Mesenchymal stem cell (in vitro differentiated cells and primary cell): ENCODE measurements at regions not wholly inside any gene's neighbourhood (a gene's known extent, or its start where the extent isn't known, plus 50 kb on each side); places are given as distances from the start of the nearest gene placed in this dataset.
A peak's percentile ranks its signal among the peaks of the same experiment; 100 is the strongest.

Experiments
- DNase-seq: peaks from one replicate; pipeline ENCODE4 v3.0.0-alpha.2; 2013
- H2AFZ ChIP-seq: one replicate; pipeline ENCODE4 v1.6.1; 2013; ENCODE audit warnings: low read depth, mild to moderate bottlenecking, control low read depth, inconsistent platforms, low read length, moderate library complexity
- H2AK5ac ChIP-seq: 2 replicates; pipeline ENCODE4 v1.6.1; 2013; ENCODE audit warnings: low read length, moderate library complexity, mild to moderate bottlenecking, inconsistent platforms; ENCODE audit not compliant: severe bottlenecking
- H2BK120ac ChIP-seq: one replicate; pipeline ENCODE4 v1.6.1; 2013; ENCODE audit warnings: low read depth, mild to moderate bottlenecking, inconsistent platforms, low read length, moderate library complexity
- H2BK12ac ChIP-seq, 2 experiments: one replicate each; pipeline ENCODE4 v1.6.1; 2013; ENCODE audit warnings: inconsistent platforms in 2 of 2, low read length in 2 of 2, mild to moderate bottlenecking in 2 of 2, moderate library complexity in 2 of 2, control low read depth in 1 of 2
- H2BK15ac ChIP-seq: one replicate; pipeline ENCODE4 v1.6.1; 2013; ENCODE audit warnings: mild to moderate bottlenecking, low read depth, inconsistent platforms; ENCODE audit not compliant: poor library complexity, severe bottlenecking
- H2BK5ac ChIP-seq: 2 replicates; pipeline ENCODE4 v1.6.1; 2013; ENCODE audit warnings: low read depth, mild to moderate bottlenecking, low read length, control low read depth, inconsistent platforms; ENCODE audit not compliant: poor library complexity, severe bottlenecking
- H3K14ac ChIP-seq, 2 experiments: one replicate each; pipeline ENCODE4 v1.6.1; 2013; ENCODE audit warnings: inconsistent platforms in 2 of 2, low read length in 2 of 2, control low read depth in 1 of 2, mild to moderate bottlenecking in 1 of 2, moderate library complexity in 1 of 2
- H3K18ac ChIP-seq, 2 experiments: one replicate each; pipeline ENCODE4 v1.6.1; 2013; ENCODE audit warnings: inconsistent platforms in 2 of 2, low read length in 2 of 2, control low read depth in 1 of 2, low read depth in 1 of 2, mild to moderate bottlenecking in 1 of 2
- H3K23ac ChIP-seq, 2 experiments: one replicate each; pipeline ENCODE4 v1.6.1; 2013; ENCODE audit warnings: inconsistent platforms in 2 of 2, low read length in 2 of 2, mild to moderate bottlenecking in 2 of 2, moderate library complexity in 2 of 2, control low read depth in 1 of 2
- H3K27ac ChIP-seq: 2 replicates; pipeline ENCODE4 v1.5.1; 2013; ENCODE audit warnings: mild to moderate bottlenecking, moderate library complexity, low read length, control low read depth, inconsistent platforms; ENCODE audit not compliant: poor library complexity, severe bottlenecking
- H3K27me3 ChIP-seq, 2 experiments: 2 replicates each; pipeline versions ENCODE4 v1.6.1 to v1.7.0; 2013; ENCODE audit warnings: low read length in 2 of 2, mild to moderate bottlenecking in 2 of 2, moderate library complexity in 2 of 2, control low read depth in 1 of 2, inconsistent platforms in 1 of 2; ENCODE audit not compliant: control insufficient read depth in 1 of 2, insufficient read depth in 1 of 2
- H3K36me3 ChIP-seq, 2 experiments: 2 replicates each; pipeline versions ENCODE4 v1.6.1 to v1.7.0; 2013; ENCODE audit warnings: low read length in 2 of 2, control low read depth in 1 of 2, inconsistent platforms in 1 of 2, low read depth in 1 of 2, mild to moderate bottlenecking in 1 of 2; ENCODE audit not compliant: insufficient read depth in 2 of 2, control insufficient read depth in 1 of 2
- H3K4ac ChIP-seq, 2 experiments: one replicate each; pipeline ENCODE4 v1.6.1; 2013; ENCODE audit warnings: inconsistent platforms in 2 of 2, low read length in 2 of 2, mild to moderate bottlenecking in 2 of 2, moderate library complexity in 2 of 2, control low read depth in 1 of 2, low read depth in 1 of 2
- H3K4me1 ChIP-seq: 2 replicates; pipeline ENCODE4 v1.6.1; 2013; ENCODE audit warnings: low read depth, low read length, control low read depth; ENCODE audit not compliant: control insufficient read depth, insufficient read depth
- H3K4me2 ChIP-seq: 2 replicates; pipeline ENCODE4 v1.6.1; 2013; ENCODE audit warnings: low read length, mild to moderate bottlenecking, inconsistent platforms; ENCODE audit not compliant: poor library complexity, severe bottlenecking
- H3K4me3 ChIP-seq, 2 experiments: 2 replicates each; pipeline versions ENCODE4 v1.5.1 to v1.7.0; 2013; ENCODE audit warnings: low read length in 2 of 2, mild to moderate bottlenecking in 2 of 2, control low read depth in 1 of 2, low read depth in 1 of 2; ENCODE audit not compliant: insufficient read depth in 1 of 2
- H3K79me1 ChIP-seq: replicated peaks from 2 replicates; pipeline ENCODE4 v1.6.1; 2013; ENCODE audit warnings: mild to moderate bottlenecking, control low read depth, low read length, inconsistent platforms; ENCODE audit not compliant: poor library complexity, severe bottlenecking
- H3K9ac ChIP-seq: 2 replicates; pipeline ENCODE4 v1.7.0; 2013; ENCODE audit warnings: mild to moderate bottlenecking, low read length, moderate library complexity
- H3K9me3 ChIP-seq: 2 replicates; pipeline ENCODE4 v1.7.0; 2013; ENCODE audit warnings: mild to moderate bottlenecking, low read length; ENCODE audit not compliant: control insufficient read depth
- H4K8ac ChIP-seq: one replicate; pipeline ENCODE4 v1.6.1; 2013; ENCODE audit warnings: inconsistent platforms, mild to moderate bottlenecking, low read length, moderate library complexity
- H4K91ac ChIP-seq: one replicate; pipeline ENCODE4 v1.6.1; 2013; ENCODE audit warnings: mild to moderate bottlenecking, low read length, inconsistent platforms
- WGBS: methylation state at CpG from one replicate; pipeline ENCODE4 v1.1.7; 2013; ENCODE audit warnings: mixed read lengths; 5-methylcytosine and 5-hydroxymethylcytosine counted together

DNA sequence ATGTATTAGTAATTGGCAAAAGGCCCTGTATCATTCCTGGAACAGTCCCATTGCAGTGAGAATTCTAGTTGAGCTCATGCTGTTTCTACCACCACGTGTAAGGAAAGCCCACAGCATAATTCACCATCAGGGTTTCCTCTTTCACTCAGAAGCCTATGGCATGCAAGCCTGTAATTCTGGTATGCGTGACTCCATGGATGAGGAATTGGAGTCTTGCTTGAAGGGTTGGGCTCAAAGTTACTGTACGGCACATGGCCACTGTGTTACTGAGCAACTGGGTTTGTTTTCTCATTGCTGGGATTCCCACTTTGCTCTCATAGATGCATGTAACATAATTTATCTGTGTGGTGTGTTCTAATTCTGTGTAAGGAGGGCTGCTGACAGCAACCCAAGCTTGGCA is 132.3 kb upstream of the NR3C2 start:
- Histone ChIP-seq H3K79me1 (no peaks in the 10 kb centered on the region), H3K27me3 (no peaks in the 10 kb centered on the region), H4K91ac (no peak overlapping the region), H3K4ac (no peak overlapping the region), H4K8ac (no peak overlapping the region), H2AK5ac (no peak overlapping the region), H3K4me2 (no peak overlapping the region), H3K9me3 (peaks cover 4% of the 10 kb centered on the region), H2BK12ac (no peak overlapping the region), H2AFZ (no peak overlapping the region), H3K4me1 (peaks cover 2% of the 10 kb centered on the region), H2BK5ac (no peak overlapping the region), H3K27ac (peak overlapping the region; percentile 15), H3K18ac (no peak overlapping the region), H3K23ac (no peak overlapping the region), H3K4me3 (no peak overlapping the region), H3K9ac (no peak overlapping the region), H3K36me3 (no peaks in the 10 kb centered on the region), H2BK15ac (no peak overlapping the region), H2BK120ac (no peak overlapping the region), H3K14ac (no peak overlapping the region)
- WGBS: 54% methylated on average over 3 of the region's 3 CpGs
- DNase-seq: no peak

- H2BK120ac ChIP-seq: no peak overlapping the region
These were observed 131.9 kb upstream of the NR3C2 start for GRCh38 chr4:148574066-148574465.

DNA sequence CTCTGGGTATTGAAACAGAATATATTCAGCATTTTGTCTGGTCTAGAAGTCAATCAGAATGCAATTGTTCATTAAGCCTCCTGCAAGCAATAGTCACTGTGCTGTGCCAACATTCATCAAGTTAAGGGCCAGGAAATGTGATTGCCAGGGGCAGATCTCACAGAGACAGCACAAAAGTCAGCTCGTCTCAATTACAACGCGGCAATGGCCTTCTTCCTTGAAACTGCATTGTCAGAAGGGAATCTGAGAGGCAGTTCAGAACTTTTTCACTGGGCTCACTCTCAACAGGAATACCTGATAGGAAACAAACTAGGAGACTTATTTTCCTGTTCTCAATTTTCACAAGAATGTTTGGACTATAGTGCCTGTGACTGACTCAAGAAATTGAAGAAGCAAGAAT is 131.1 kb upstream of the NR3C2 start:
- Histone ChIP-seq H3K4me1 (peaks cover 2% of the 10 kb centered on the region), H3K14ac (no peak overlapping the region), H4K8ac (no peak overlapping the region), H3K4me2 (no peak overlapping the region), H3K79me1 (no peaks in the 10 kb centered on the region), H3K27me3 (no peaks in the 10 kb centered on the region), H2BK120ac (no peak overlapping the region), H4K91ac (no peak overlapping the region), H3K23ac (no peak overlapping the region), H3K27ac (no peak overlapping the region), H3K36me3 (no peaks in the 10 kb centered on the region), H2AK5ac (no peak overlapping the region), H2AFZ (no peak overlapping the region), H3K18ac (no peak overlapping the region), H3K9me3 (peaks cover 7% of the 10 kb centered on the region), H3K4me3 (no peak overlapping the region), H3K4ac (no peak overlapping the region), H3K9ac (no peak overlapping the region), H2BK5ac (no peak overlapping the region), H2BK15ac (no peak overlapping the region), H2BK12ac (no peak overlapping the region)
- WGBS: 75% methylated on average over 3 of the region's 3 CpGs
- no peak for DNase-seq

More at GRCh38 chr4:148574066-148574465, 131.9 kb upstream of the NR3C2 start:
- Histone ChIP-seq H4K91ac (no peak overlapping the region), H3K9ac (no peak overlapping the region), H3K4me3 (no peak overlapping the region), H3K14ac (no peak overlapping the region), H3K4me2 (no peak overlapping the region), H3K4me1 (peaks cover 2% of the 10 kb centered on the region), H3K36me3 (no peaks in the 10 kb centered on the region), H2AFZ (no peak overlapping the region), H3K27me3 (no peaks in the 10 kb centered on the region), H3K23ac (no peak overlapping the region), H4K8ac (no peak overlapping the region), H3K79me1 (no peaks in the 10 kb centered on the region), H2BK12ac (no peak overlapping the region), H3K9me3 (peaks cover 7% of the 10 kb centered on the region), H2BK5ac (no peak overlapping the region), H3K27ac (no peak overlapping the region), H3K4ac (no peak overlapping the region), H2BK15ac (no peak overlapping the region), H3K18ac (no peak overlapping the region), H2AK5ac (no peak overlapping the region)
- DNase-seq: no peak
- 67% methylated on average over 1 of the region's 4 CpGs for WGBS

DNA sequence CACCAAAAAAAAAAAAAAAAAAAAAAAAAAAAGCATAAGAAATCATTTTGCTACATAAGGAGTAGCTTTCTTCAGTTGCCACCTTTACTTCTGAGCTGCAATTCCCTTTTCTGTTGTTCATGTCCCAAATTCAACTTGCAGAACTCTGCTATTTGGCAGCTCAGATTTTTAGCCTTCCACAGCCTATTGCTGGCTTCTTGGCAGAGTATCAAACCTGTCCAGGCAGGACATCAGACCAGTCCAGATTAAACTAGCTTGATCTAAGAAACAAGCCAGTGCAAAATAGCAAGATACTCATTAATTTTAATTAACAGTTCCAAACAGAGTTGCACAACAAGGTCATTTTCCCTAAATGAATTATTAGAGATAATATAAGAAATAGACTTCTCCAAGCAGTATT is 123.6 kb upstream of the NR3C2 start:
- no peaks in the 10 kb centered on the region for H3K79me1 ChIP-seq
- no peak overlapping the region for H3K9ac ChIP-seq
- no peak overlapping the region for H2BK15ac ChIP-seq
- no peak for DNase-seq
- H3K36me3 ChIP-seq: no peaks in the 10 kb centered on the region
- no peak overlapping the region for H3K23ac ChIP-seq
- no peak overlapping the region for H4K8ac ChIP-seq
- H2BK12ac ChIP-seq: no peak overlapping the region
- H3K4me3 ChIP-seq: no peak overlapping the region
- no peaks in the 10 kb centered on the region for H3K4me1 ChIP-seq
- no peak overlapping the region for H3K4ac ChIP-seq
- H3K27me3 ChIP-seq: no peaks in the 10 kb centered on the region
- H4K91ac ChIP-seq: no peak overlapping the region
- H3K4me2 ChIP-seq: no peak overlapping the region
- no peak overlapping the region for H2AFZ ChIP-seq
- H2BK120ac ChIP-seq: no peak overlapping the region
- H2BK5ac ChIP-seq: no peak overlapping the region
- no peak overlapping the region for H2AK5ac ChIP-seq
- no peak overlapping the region for H3K27ac ChIP-seq
- no peak overlapping the region for H3K18ac ChIP-seq
- H3K9me3 ChIP-seq: peaks cover 10% of the 10 kb centered on the region
- no peak overlapping the region for H3K14ac ChIP-seq
